ENCODE measurements at regions not wholly inside any gene's neighbourhood (a gene's known extent, or its start where the extent isn't known, plus 50 kb on each side); places are given as distances from the start of the nearest gene placed in this dataset.

DNA sequence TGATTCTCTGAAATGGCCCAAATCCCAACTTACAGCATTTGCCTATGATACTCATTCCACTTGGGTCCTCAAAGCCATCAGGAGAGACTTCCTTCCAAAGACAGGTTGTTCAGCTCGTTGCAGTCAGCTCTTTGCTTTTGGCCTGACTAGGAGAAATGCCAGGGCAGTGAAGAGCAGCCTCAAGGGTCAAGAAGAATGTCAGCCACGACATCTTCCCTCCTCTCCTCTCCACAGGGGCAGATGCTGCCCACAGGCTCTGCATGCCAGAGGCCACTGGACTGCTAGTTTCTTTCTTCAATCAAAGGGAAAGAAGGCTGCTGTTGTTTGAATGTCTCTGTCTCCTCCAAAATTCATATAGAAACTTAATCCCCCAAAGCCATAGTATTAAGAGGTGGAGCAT is 201.7 kb upstream of the PFN2 start:
- CTCF ChIA-PET: interaction anchor here (4.5 kb wide), 1 partner anchor 12 kb away, joined by 23 read pairs; no protein-coding TSS in a partner anchor
- POLR2A ChIA-PET: no interaction called here
- H3K4me3 ChIP-seq: no peak overlapping the region
- TF ChIP-seq HOXB5 (CRISPR knock-in tag; IDR thresholded peaks at IDR 0.05): no peak
- no peak for TF ChIP-seq ZFP36 (IDR thresholded peaks at IDR 0.05; ENCODE audit: borderline replicate concordance, partially characterized antibody)
- TF ChIP-seq KDM1A (IDR thresholded peaks at IDR 0.05; ENCODE audit: low read depth): no peak
- TF ChIP-seq PBX3 (IDR thresholded peaks at IDR 0.05): no peak
- TF ChIP-seq RFX5 (IDR thresholded peaks at IDR 0.05): no peak
- no peak for TF ChIP-seq RCOR1 (IDR thresholded peaks at IDR 0.05; ENCODE audit: low read depth, low read length)
- no peak for TF ChIP-seq RARB (CRISPR knock-in tag; IDR thresholded peaks at IDR 0.05)
- TF ChIP-seq HOXB13 (CRISPR knock-in tag; IDR thresholded peaks at IDR 0.05; ENCODE audit: low read depth): no peak
- no peak for TF ChIP-seq CTCF (IDR thresholded peaks at IDR 0.05)
- no peak for TF ChIP-seq RAD21 (conservative IDR thresholded peaks at IDR 0.05 in 1 of 2, IDR thresholded peaks at IDR 0.05 in 1 of 2)
- no peak for TF ChIP-seq CEBPB (IDR thresholded peaks at IDR 0.05)
- TF ChIP-seq POLR2A (IDR thresholded peaks at IDR 0.05; ENCODE audit: low read length): no peak
- TF ChIP-seq HEYL (CRISPR knock-in tag; IDR thresholded peaks at IDR 0.05): no peak
- no peak for TF ChIP-seq ESRRA (IDR thresholded peaks at IDR 0.05; ENCODE audit: borderline replicate concordance, low read length)
- TF ChIP-seq, protein P1, sequence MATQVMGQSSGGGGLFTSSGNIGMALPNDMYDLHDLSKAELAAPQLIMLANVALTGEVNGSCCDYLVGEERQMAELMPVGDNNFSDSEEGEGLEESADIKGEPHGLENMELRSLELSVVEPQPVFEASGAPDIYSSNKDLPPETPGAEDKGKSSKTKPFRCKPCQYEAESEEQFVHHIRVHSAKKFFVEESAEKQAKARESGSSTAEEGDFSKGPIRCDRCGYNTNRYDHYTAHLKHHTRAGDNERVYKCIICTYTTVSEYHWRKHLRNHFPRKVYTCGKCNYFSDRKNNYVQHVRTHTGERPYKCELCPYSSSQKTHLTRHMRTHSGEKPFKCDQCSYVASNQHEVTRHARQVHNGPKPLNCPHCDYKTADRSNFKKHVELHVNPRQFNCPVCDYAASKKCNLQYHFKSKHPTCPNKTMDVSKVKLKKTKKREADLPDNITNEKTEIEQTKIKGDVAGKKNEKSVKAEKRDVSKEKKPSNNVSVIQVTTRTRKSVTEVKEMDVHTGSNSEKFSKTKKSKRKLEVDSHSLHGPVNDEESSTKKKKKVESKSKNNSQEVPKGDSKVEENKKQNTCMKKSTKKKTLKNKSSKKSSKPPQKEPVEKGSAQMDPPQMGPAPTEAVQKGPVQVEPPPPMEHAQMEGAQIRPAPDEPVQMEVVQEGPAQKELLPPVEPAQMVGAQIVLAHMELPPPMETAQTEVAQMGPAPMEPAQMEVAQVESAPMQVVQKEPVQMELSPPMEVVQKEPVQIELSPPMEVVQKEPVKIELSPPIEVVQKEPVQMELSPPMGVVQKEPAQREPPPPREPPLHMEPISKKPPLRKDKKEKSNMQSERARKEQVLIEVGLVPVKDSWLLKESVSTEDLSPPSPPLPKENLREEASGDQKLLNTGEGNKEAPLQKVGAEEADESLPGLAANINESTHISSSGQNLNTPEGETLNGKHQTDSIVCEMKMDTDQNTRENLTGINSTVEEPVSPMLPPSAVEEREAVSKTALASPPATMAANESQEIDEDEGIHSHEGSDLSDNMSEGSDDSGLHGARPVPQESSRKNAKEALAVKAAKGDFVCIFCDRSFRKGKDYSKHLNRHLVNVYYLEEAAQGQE (IDR thresholded peaks at IDR 0.05): no peak
- no peak for TF ChIP-seq ZSCAN20 (CRISPR knock-in tag; IDR thresholded peaks at IDR 0.05)
- no peak for TF ChIP-seq ZC3H11A (IDR thresholded peaks at IDR 0.05)
- TF ChIP-seq JUNB (IDR thresholded peaks at IDR 0.05): no peak
- no peak for TF ChIP-seq NR3C1 (IDR thresholded peaks at IDR 0.05)
- TF ChIP-seq CBX8 (IDR thresholded peaks at IDR 0.05): no peak
- no peak overlapping the region for H3K4me2 ChIP-seq
- no peaks in the 10 kb centered on the region for H3K9me3 ChIP-seq
- ATAC-seq: no peak
- H3K4me1 ChIP-seq: peaks cover 11% of the 10 kb centered on the region
- H3K27ac ChIP-seq: no peak overlapping the region
- FAIRE-seq: no peak
- no peak for DNase-seq (ENCODE audit: low read depth in 1 of 2, low spot score in 1 of 2)
- 36% methylated on average over 2 of the region's 2 CpGs for WGBS (ENCODE audit: missing lambda C conversion rate)

DNA sequence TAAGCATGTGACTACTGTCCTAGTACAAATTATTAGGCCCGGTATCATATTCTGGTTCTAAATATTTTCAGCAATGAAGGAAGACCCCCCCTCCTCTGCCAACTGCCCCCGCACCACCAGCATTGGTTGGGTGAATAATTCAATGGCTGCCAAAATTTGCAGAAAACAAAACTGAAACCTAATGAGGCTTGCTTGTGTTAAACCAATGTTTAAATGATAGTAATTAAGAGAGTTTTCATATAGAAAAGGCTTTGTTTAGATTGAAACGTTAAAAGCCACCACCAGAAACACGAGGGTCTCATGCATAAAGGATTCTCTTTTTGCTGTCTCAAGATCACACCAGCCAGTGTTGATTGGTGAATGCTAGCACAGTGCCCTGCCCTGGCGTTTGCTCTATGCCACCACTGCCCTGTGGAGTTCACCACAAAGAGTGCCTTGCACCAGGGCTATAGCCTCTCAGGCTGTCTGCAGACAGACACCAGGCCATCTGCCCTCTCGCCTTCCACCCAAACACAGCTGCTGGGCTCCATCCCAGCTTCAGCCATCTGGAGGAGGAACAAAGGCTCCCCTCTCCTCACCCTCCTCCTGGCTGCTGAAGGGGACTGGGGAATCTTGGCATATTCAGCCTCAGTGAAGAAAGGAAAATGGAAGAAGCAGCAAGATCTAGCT is 200.3 kb upstream of the PFN2 start:
- Histone ChIP-seq H3K27ac (no peak overlapping the region), H3K9me3 (no peaks in the 10 kb centered on the region)
- TF ChIP-seq RFX5 (IDR thresholded peaks at IDR 0.05) (no peak), CBX8 (IDR thresholded peaks at IDR 0.05) (no peak), PBX3 (IDR thresholded peaks at IDR 0.05) (no peak), TFCP2L1 (CRISPR knock-in tag; IDR thresholded peaks at IDR 0.05) (no peak), ELK1 (IDR thresholded peaks at IDR 0.05; ENCODE audit: low read depth, low read length) (no peak), FOXS1 (CRISPR knock-in tag; IDR thresholded peaks at IDR 0.05) (no peak), FOSB (CRISPR knock-in tag; IDR thresholded peaks at IDR 0.05) (no peak), KDM1A (IDR thresholded peaks at IDR 0.05; ENCODE audit: low read depth) (no peak), JUN (IDR thresholded peaks at IDR 0.05) (no peak), RAD21 (conservative IDR thresholded peaks at IDR 0.05 in 1 of 2, IDR thresholded peaks at IDR 0.05 in 1 of 2) (no peak), EHF (CRISPR knock-in tag; IDR thresholded peaks at IDR 0.05) (no peak), CHD4 (IDR thresholded peaks at IDR 0.05; ENCODE audit: borderline replicate concordance) (no peak)
- TF ChIP-seq, protein P2, sequence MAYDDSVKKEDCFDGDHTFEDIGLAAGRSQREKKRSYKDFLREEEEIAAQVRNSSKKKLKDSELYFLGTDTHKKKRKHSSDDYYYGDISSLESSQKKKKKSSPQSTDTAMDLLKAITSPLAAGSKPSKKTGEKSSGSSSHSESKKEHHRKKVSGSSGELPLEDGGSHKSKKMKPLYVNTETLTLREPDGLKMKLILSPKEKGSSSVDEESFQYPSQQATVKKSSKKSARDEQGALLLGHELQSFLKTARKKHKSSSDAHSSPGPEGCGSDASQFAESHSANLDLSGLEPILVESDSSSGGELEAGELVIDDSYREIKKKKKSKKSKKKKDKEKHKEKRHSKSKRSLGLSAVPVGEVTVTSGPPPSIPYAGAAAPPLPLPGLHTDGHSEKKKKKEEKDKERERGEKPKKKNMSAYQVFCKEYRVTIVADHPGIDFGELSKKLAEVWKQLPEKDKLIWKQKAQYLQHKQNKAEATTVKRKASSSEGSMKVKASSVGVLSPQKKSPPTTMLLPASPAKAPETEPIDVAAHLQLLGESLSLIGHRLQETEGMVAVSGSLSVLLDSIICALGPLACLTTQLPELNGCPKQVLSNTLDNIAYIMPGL (CRISPR knock-in tag; IDR thresholded peaks at IDR 0.05; ENCODE audit: borderline replicate concordance): no peak

More for the DNA sequence above, 200.3 kb upstream of the PFN2 start:
- no peak for DNase-seq (ENCODE audit: low read depth in 1 of 2, low spot score in 1 of 2)
- H3K4me1 ChIP-seq: peaks cover 9% of the 10 kb centered on the region; the same call in 1 of the 3 replicates
- no peak overlapping the region for H3K4me2 ChIP-seq
- H3K4me3 ChIP-seq: no peak overlapping the region
- no peak for ATAC-seq
- ChIA-PET CTCF (interaction anchor here (4.5 kb wide), 1 partner anchor 13 kb away, joined by 23 read pairs; no protein-coding TSS in a partner anchor), POLR2A (no interaction called here)
- no peak for FAIRE-seq
- WGBS (ENCODE audit: missing lambda C conversion rate): 79% methylated on average over 6 of the region's 6 CpGs

All from A549 (cell line).